GM18505 (cell line): ENCODE measurements at regions not wholly inside any gene's neighbourhood (a gene's known extent, or its start where the extent isn't known, plus 50 kb on each side); places are given as distances from the start of the nearest gene placed in this dataset.

Experiments
- ATAC-seq: cut with Tn5 transposase; IDR thresholded peaks from one replicate; pipeline ENCODE4 v1.9.1; 2021; ENCODE audit not compliant: unreplicated experiment
- POLR2A ChIP-seq: IDR thresholded peaks from 4 replicates; pipeline ENCODE4 v1.6.1; 2011; ENCODE audit warnings: borderline replicate concordance; ENCODE audit not compliant: insufficient read depth, insufficient read length; ENCODE audit errors: extremely low read depth

- ATAC-seq, result no peak
These were observed 197.7 kb upstream of the CDH5 start for GRCh38 chr16:66168777-66169176.

GRCh38 chr16:66167564-66168291 lies 198.8 kb upstream of the CDH5 start:
- TF ChIP-seq POLR2A, result no peak
- no peak for ATAC-seq

More at GRCh38 chr16:66168777-66169176, 197.7 kb upstream of the CDH5 start:
- TF ChIP-seq POLR2A, result no peak

- ATAC-seq, result no peak
These were observed 200.0 kb upstream of the CDH5 start for GRCh38 chr16:66166490-66166889.

GRCh38 chr16:66165879-66166278 lies 200.6 kb upstream of the CDH5 start:
- no peak for ATAC-seq
- TF ChIP-seq POLR2A, result no peak

More at GRCh38 chr16:66166490-66166889, 200.0 kb upstream of the CDH5 start:
- TF ChIP-seq POLR2A, result no peak

- no peak for TF ChIP-seq POLR2A
These were observed 201.8 kb upstream of the CDH5 start for GRCh38 chr16:66164581-66165247.

GRCh38 chr16:66162821-66163220 lies 203.7 kb upstream of the CDH5 start:
- no peak for TF ChIP-seq POLR2A
- no peak for ATAC-seq

More at GRCh38 chr16:66164581-66165247, 201.8 kb upstream of the CDH5 start:
- no peak for ATAC-seq

- no peak for ATAC-seq
- no peak for TF ChIP-seq POLR2A
These were observed 204.5 kb upstream of the CDH5 start for GRCh38 chr16:66161942-66162341.

- TF ChIP-seq POLR2A, result no peak
- ATAC-seq, result no peak
These were observed 205.2 kb upstream of the CDH5 start for GRCh38 chr16:66161269-66161668.

- no peak for TF ChIP-seq POLR2A
These were observed 206.5 kb upstream of the CDH5 start for GRCh38 chr16:66159987-66160386.

GRCh38 chr16:66156538-66156937 lies 210.0 kb upstream of the CDH5 start:
- ATAC-seq, result no peak
- TF ChIP-seq POLR2A, result no peak

More at GRCh38 chr16:66159987-66160386, 206.5 kb upstream of the CDH5 start:
- ATAC-seq, result no peak

- peak; percentile 75 for ATAC-seq
These were observed 210.6 kb upstream of the CDH5 start for GRCh38 chr16:66155933-66156332.

GRCh38 chr16:66154801-66155200 lies 211.7 kb upstream of the CDH5 start:
- ATAC-seq, result no peak
- TF ChIP-seq POLR2A, result no peak

More at GRCh38 chr16:66155933-66156332, 210.6 kb upstream of the CDH5 start:
- TF ChIP-seq POLR2A, result no peak

- ATAC-seq, result no peak
- no peak for TF ChIP-seq POLR2A
These were observed 213.6 kb upstream of the CDH5 start for GRCh38 chr16:66152823-66153393.

- no peak for ATAC-seq
These were observed 214.3 kb upstream of the CDH5 start for GRCh38 chr16:66152181-66152580.

More at GRCh38 chr16:66152181-66152580, 214.3 kb upstream of the CDH5 start:
- TF ChIP-seq POLR2A, result no peak
